ENCODE measurements at regions not wholly inside any gene's neighbourhood (a gene's known extent, or its start where the extent isn't known, plus 50 kb on each side); places are given as distances from the start of the nearest gene placed in this dataset.
A peak's percentile ranks its signal among the peaks of the same experiment; 100 is the strongest.

DNA sequence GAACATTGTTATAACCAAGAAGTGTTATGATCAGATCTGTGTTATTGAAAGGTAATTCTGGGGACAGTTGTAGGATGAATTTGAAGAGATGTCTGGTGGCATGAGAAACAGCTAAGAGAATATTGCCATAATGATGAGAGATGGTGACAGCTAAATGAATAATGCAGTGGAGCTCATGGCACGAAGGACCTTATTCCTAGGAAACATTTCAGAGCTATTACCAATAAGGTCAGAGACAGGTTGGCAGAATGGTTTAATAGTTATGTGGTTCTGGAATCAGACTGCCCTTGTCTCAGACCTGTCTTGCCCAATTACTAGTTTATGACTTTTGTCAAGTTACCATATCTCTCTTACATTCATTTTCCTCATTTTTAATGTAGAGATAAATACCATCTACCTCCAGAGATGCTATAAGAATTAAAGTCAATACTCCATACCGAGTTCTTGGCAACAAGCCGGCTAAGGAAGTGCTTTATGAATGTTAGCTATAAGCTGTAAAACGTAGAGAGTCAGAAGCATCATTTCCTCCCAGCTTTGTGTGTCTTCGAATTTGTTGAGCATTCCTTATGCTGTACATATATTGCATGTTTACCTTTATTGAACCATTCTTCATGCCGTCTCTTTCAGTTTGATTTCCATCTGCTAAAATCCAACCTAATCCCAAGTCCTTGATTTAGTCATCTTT is 73.6 kb upstream of the COL5A2 start:
- H3K9ac ChIP-seq (ENCODE audit: low read length): no peak overlapping the region
- no peaks in the 10 kb centered on the region for H3K27me3 ChIP-seq (ENCODE audit: control insufficient read depth in 1 of 2, insufficient read depth in 2 of 2, low read length in 2 of 2)
- H3K9me3 ChIP-seq (ENCODE audit: low read length): no peaks in the 10 kb centered on the region
- no peaks in the 10 kb centered on the region for H3K36me3 ChIP-seq (ENCODE audit: insufficient read depth, low read length)
- H3K27ac ChIP-seq (ENCODE audit: low read depth, low read length): no peak overlapping the region
- no peak overlapping the region for H3K4me3 ChIP-seq (ENCODE audit: low read depth in 1 of 2, low read length in 2 of 2)
- H3K4me1 ChIP-seq (ENCODE audit: insufficient read depth, low read length): peaks cover 8% of the 10 kb centered on the region

GRCh38 chr2:189253836-189254235 is 74.3 kb upstream of the COL5A2 start:
- no peak overlapping the region for H3K27ac ChIP-seq (ENCODE audit: low read depth, low read length)
- no peaks in the 10 kb centered on the region for H3K36me3 ChIP-seq (ENCODE audit: insufficient read depth, low read length)

DNA sequence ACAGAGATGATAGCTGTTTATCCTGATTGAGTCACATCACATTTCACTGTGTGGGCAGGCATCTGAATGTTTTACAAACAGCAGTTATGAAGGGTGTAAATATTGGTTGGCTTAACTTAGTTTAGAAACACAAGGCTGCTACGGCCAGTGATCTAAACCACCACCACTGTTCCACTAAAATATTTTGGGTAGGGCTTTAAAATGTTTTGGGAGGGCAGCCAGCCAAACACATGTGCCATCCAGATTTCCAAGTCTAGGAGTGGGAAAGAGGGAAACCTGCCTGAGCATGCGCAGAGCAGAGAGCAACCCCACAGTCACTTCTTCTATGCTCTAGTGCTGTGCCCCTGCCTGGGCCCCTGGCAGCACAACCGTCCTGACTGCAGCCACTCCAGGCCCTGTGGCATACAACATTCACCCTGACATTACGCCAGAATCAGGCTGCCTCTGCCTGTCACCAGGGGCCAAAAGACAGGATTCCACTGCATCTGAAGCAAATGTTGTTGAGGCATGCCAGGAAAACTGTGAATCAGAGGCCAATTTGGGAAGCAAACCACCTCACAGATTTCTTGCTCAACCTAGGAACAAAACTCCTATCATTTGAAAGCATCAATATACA is 74.8 kb upstream of the COL5A2 start:
- H3K9me3 ChIP-seq (ENCODE audit: low read length): no peaks in the 10 kb centered on the region
- H3K9ac ChIP-seq (ENCODE audit: low read length): no peak overlapping the region
- no peaks in the 10 kb centered on the region for H3K27me3 ChIP-seq (ENCODE audit: control insufficient read depth in 1 of 2, insufficient read depth in 2 of 2, low read length in 2 of 2)
- no peak overlapping the region for H3K27ac ChIP-seq (ENCODE audit: low read depth, low read length)
- no peak overlapping the region for H3K4me3 ChIP-seq (ENCODE audit: low read depth in 1 of 2, low read length in 2 of 2)
- H3K36me3 ChIP-seq (ENCODE audit: insufficient read depth, low read length): no peaks in the 10 kb centered on the region
- peaks cover 8% of the 10 kb centered on the region for H3K4me1 ChIP-seq (ENCODE audit: insufficient read depth, low read length)

More at GRCh38 chr2:189253836-189254235, 74.3 kb upstream of the COL5A2 start:
- H3K27me3 ChIP-seq (ENCODE audit: control insufficient read depth in 1 of 2, insufficient read depth in 2 of 2, low read length in 2 of 2): no peaks in the 10 kb centered on the region
- H3K4me3 ChIP-seq (ENCODE audit: low read depth in 1 of 2, low read length in 2 of 2): no peak overlapping the region
- peaks cover 8% of the 10 kb centered on the region for H3K4me1 ChIP-seq (ENCODE audit: insufficient read depth, low read length)
- H3K9me3 ChIP-seq (ENCODE audit: low read length): no peaks in the 10 kb centered on the region
- no peak overlapping the region for H3K9ac ChIP-seq (ENCODE audit: low read length)

GRCh38 chr2:189255711-189256110 is 76.2 kb upstream of the COL5A2 start:
- Histone ChIP-seq H3K27me3 (ENCODE audit: control insufficient read depth in 1 of 2, insufficient read depth in 2 of 2, low read length in 2 of 2) (no peaks in the 10 kb centered on the region), H3K9ac (ENCODE audit: low read length) (no peak overlapping the region), H3K9me3 (ENCODE audit: low read length) (no peaks in the 10 kb centered on the region), H3K4me3 (ENCODE audit: low read depth in 1 of 2, low read length in 2 of 2) (no peak overlapping the region), H3K27ac (ENCODE audit: low read depth, low read length) (no peak overlapping the region), H3K4me1 (ENCODE audit: insufficient read depth, low read length) (peaks cover 8% of the 10 kb centered on the region), H3K36me3 (ENCODE audit: insufficient read depth, low read length) (no peaks in the 10 kb centered on the region)

GRCh38 chr2:189258616-189259365 is 79.2 kb upstream of the COL5A2 start:
- H3K27ac ChIP-seq (ENCODE audit: low read depth, low read length): no peak overlapping the region
- H3K9me3 ChIP-seq (ENCODE audit: low read length): no peaks in the 10 kb centered on the region
- H3K36me3 ChIP-seq (ENCODE audit: insufficient read depth, low read length): no peaks in the 10 kb centered on the region
- no peak overlapping the region for H3K4me3 ChIP-seq (ENCODE audit: low read depth in 1 of 2, low read length in 2 of 2)
- H3K27me3 ChIP-seq (ENCODE audit: control insufficient read depth in 1 of 2, insufficient read depth in 2 of 2, low read length in 2 of 2): no peaks in the 10 kb centered on the region
- H3K9ac ChIP-seq (ENCODE audit: low read length): no peak overlapping the region
- H3K4me1 ChIP-seq (ENCODE audit: insufficient read depth, low read length): peaks cover 8% of the 10 kb centered on the region

DNA sequence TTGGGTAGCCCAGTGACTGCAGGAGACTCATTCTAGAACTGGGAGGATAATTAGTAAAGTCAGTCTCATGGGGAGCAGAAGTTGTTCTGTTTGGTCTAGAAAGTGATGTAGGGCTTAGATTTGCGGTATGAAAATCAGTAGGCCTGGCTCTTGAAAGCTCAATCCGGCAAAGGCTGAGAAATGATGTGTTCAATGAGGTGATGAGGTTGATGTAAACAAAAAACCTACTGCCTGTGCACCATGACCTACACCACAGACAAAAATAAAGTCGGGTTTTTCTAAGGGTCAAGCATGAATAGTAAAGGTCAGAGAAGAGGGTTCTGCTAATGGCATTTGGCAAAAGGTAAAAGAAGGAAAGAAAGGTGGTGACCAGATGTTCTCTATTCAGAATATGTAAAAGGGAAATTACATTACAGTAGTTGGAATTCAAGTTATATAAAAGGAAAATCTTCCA is 80.8 kb upstream of the COL5A2 start:
- Histone ChIP-seq H3K9me3 (ENCODE audit: low read length) (no peaks in the 10 kb centered on the region), H3K4me1 (ENCODE audit: insufficient read depth, low read length) (no peaks in the 10 kb centered on the region)

GRCh38 chr2:189261431-189261841 is 81.9 kb upstream of the COL5A2 start:
- no peaks in the 10 kb centered on the region for H3K4me1 ChIP-seq (ENCODE audit: insufficient read depth, low read length)
- H3K9ac ChIP-seq (ENCODE audit: low read length): no peak overlapping the region
- H3K27ac ChIP-seq (ENCODE audit: low read depth, low read length): no peak overlapping the region
- H3K36me3 ChIP-seq (ENCODE audit: insufficient read depth, low read length): no peaks in the 10 kb centered on the region
- H3K27me3 ChIP-seq (ENCODE audit: control insufficient read depth in 1 of 2, insufficient read depth in 2 of 2, low read length in 2 of 2): no peaks in the 10 kb centered on the region
- no peaks in the 10 kb centered on the region for H3K9me3 ChIP-seq (ENCODE audit: low read length)
- no peak overlapping the region for H3K4me3 ChIP-seq (ENCODE audit: low read depth in 1 of 2, low read length in 2 of 2)

More for the DNA sequence above, 80.8 kb upstream of the COL5A2 start:
- Histone ChIP-seq H3K27ac (ENCODE audit: low read depth, low read length) (no peak overlapping the region), H3K4me3 (ENCODE audit: low read depth in 1 of 2, low read length in 2 of 2) (no peak overlapping the region), H3K36me3 (ENCODE audit: insufficient read depth, low read length) (no peaks in the 10 kb centered on the region), H3K9ac (ENCODE audit: low read length) (no peak overlapping the region), H3K27me3 (ENCODE audit: control insufficient read depth in 1 of 2, insufficient read depth in 2 of 2, low read length in 2 of 2) (no peaks in the 10 kb centered on the region)

DNA sequence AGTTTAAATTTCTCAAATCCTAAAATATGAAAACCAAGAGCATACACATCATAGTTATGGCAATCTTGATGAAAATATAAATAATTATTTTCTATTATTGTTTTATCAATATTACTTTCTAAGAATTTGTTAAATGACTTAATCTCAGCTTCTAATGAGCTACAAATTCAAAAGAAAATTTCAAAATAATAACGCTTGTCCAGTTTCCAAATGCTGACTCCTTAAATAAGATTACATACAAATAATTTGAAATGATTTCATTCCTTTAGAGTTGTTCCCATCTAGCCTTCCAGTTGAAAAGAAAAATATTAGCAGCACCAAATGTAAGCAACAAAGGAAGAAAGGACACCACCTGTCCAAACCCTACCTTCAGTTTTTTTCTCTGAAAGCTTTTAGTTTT is 82.4 kb upstream of the COL5A2 start:
- no peaks in the 10 kb centered on the region for H3K27me3 ChIP-seq (ENCODE audit: control insufficient read depth in 1 of 2, insufficient read depth in 2 of 2, low read length in 2 of 2)
- no peak overlapping the region for H3K27ac ChIP-seq (ENCODE audit: low read depth, low read length)
- no peaks in the 10 kb centered on the region for H3K4me1 ChIP-seq (ENCODE audit: insufficient read depth, low read length)

GRCh38 chr2:189265696-189266320 is 86.2 kb upstream of the COL5A2 start:
- H3K4me3 ChIP-seq (ENCODE audit: low read depth in 1 of 2, low read length in 2 of 2): no peak overlapping the region

More for the DNA sequence above, 82.4 kb upstream of the COL5A2 start:
- H3K9me3 ChIP-seq (ENCODE audit: low read length): no peaks in the 10 kb centered on the region
- H3K4me3 ChIP-seq (ENCODE audit: low read depth in 1 of 2, low read length in 2 of 2): no peak overlapping the region
- no peak overlapping the region for H3K9ac ChIP-seq (ENCODE audit: low read length)
- no peaks in the 10 kb centered on the region for H3K36me3 ChIP-seq (ENCODE audit: insufficient read depth, low read length)

GRCh38 chr2:189267491-189267890 is 87.9 kb upstream of the COL5A2 start:
- Histone ChIP-seq H3K9me3 (ENCODE audit: low read length) (no peaks in the 10 kb centered on the region), H3K4me1 (ENCODE audit: insufficient read depth, low read length) (peaks cover 4% of the 10 kb centered on the region)

More at GRCh38 chr2:189265696-189266320, 86.2 kb upstream of the COL5A2 start:
- Histone ChIP-seq H3K4me1 (ENCODE audit: insufficient read depth, low read length) (peaks cover 4% of the 10 kb centered on the region), H3K9me3 (ENCODE audit: low read length) (no peaks in the 10 kb centered on the region), H3K27ac (ENCODE audit: low read depth, low read length) (no peak overlapping the region), H3K36me3 (ENCODE audit: insufficient read depth, low read length) (no peaks in the 10 kb centered on the region), H3K27me3 (ENCODE audit: control insufficient read depth in 1 of 2, insufficient read depth in 2 of 2, low read length in 2 of 2) (no peaks in the 10 kb centered on the region), H3K9ac (ENCODE audit: low read length) (no peak overlapping the region)

DNA sequence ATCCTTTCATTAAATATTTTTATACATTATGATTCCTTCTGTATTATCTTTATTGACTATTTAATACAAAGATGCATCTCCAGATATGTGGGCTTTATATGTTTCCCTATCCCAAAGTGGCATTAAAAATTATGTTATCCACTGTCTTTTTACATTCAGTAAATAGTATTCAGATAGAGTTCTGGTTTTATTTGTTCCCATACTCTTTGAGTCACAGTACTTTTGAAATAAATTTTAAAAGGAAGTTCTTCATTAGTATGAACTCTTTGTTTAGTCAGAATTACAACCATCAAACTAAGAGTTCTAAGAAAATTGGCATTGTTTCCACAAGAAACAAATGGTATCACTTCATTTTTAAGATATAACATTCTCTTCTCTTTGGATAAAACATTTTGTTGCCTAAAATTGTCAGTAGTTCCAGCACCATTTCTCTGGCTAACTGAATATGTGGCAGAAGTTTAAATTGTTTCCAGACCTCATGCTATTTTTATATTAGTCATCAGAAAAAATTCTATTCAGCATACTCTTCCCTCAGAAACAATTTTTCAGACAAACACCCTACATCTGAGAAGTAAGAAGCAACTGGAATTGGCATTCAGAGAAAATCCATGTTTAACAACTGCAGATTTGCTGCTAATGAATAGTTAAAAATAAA is 88.5 kb upstream of the COL5A2 start:
- Histone ChIP-seq H3K9ac (ENCODE audit: low read length) (no peak overlapping the region), H3K27ac (ENCODE audit: low read depth, low read length) (peak overlapping the region; percentile 12), H3K36me3 (ENCODE audit: insufficient read depth, low read length) (no peaks in the 10 kb centered on the region), H3K4me1 (ENCODE audit: insufficient read depth, low read length) (peaks cover 4% of the 10 kb centered on the region), H3K4me3 (ENCODE audit: low read depth in 1 of 2, low read length in 2 of 2) (no peak overlapping the region), H3K27me3 (ENCODE audit: control insufficient read depth in 1 of 2, insufficient read depth in 2 of 2, low read length in 2 of 2) (no peaks in the 10 kb centered on the region), H3K9me3 (ENCODE audit: low read length) (no peaks in the 10 kb centered on the region)

More at GRCh38 chr2:189267491-189267890, 87.9 kb upstream of the COL5A2 start:
- H3K27ac ChIP-seq (ENCODE audit: low read depth, low read length): peak overlapping the region; percentile 12
- H3K36me3 ChIP-seq (ENCODE audit: insufficient read depth, low read length): no peaks in the 10 kb centered on the region
- H3K27me3 ChIP-seq (ENCODE audit: control insufficient read depth in 1 of 2, insufficient read depth in 2 of 2, low read length in 2 of 2): no peaks in the 10 kb centered on the region
- H3K9ac ChIP-seq (ENCODE audit: low read length): no peak overlapping the region
- H3K4me3 ChIP-seq (ENCODE audit: low read depth in 1 of 2, low read length in 2 of 2): no peak overlapping the region
